Stimulated activated naive CD4-positive, alpha-beta T cell (primary cell): ENCODE measurements at regions not wholly inside any gene's neighbourhood (a gene's known extent, or its start where the extent isn't known, plus 50 kb on each side); places are given as distances from the start of the nearest gene placed in this dataset.

ENCODE experiments used
- DNase-seq, 6 experiments: peaks; one replicate each; lab custom pipeline; 2025; lab: John Stamatoyannopoulos, UW

DNA sequence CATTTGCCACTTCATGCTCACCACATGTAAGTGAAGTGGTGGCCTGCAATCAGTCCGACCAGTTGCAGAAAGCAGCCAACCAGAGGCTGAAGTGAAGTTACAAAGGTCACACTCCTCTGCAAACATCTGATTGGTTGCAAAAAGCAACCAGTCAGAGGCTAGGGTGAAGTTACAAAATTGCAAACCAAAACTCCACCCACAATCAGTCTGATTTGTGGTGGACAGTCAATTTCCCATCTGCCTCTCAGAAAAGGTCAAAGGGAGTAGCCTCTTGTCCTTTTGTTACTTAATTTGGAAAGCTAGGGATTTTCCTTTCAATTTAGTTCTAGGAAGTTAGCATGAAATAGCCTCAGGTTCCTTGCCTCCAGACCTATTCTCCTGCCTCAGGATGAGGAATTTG, 185.0 kb downstream of the UXS1 start:
- no peak for DNase-seq

DNA sequence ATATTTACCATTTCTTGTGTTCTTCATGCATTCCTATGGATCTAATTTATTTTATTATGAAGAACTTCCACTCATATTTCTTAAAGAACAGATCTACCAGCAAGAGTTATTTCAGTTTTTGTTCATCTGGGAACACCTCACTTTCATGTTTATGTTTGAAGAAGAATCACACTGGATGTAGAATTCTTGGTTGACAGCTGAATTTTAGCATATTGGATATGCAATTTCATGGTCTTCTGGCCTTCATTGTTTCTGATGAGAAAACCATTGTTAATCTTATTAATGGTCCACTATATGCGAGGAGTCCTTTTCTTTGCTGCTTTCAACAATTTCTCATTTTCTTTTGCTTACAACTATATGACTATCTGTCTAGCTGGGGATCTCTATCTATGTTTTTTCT, 189.2 kb downstream of the UXS1 start:
- DNase-seq, result no peak

DNA sequence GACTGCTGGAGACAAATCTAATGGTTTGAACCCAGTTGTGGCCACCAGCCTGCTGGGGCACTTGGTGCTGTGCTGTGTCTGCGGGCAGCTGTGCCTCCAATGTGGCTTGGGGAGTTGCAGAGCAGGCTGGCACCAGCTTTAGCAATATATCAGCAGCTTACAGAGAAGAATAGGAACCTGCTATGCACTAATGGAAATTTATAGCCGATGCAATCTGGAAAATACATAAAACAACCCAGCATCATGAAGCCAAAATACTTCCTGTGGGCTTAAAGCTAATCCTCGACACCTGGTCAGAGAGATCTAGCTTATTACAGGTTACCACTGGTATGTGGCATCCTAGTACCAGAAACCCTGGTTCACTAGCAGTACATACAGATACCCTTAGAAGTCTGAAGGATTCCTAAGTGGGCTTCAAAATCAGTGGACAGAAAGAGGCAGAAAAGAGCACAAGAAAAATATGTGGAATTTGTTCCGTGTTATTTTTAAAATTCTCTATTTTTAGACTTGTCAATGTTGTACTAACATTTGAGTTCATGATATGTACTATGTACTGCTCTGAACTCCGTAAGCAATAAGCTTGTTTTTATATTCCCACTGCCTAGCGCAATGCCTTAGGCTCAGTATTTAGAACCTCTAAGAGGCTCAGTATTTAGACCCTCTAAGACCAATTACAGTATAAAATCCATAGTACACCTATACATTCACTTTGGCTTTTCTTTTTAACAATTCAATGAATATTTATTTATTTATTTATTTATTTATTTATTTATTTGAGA, 194.7 kb downstream of the UXS1 start:
- DNase-seq, result no peak

DNA sequence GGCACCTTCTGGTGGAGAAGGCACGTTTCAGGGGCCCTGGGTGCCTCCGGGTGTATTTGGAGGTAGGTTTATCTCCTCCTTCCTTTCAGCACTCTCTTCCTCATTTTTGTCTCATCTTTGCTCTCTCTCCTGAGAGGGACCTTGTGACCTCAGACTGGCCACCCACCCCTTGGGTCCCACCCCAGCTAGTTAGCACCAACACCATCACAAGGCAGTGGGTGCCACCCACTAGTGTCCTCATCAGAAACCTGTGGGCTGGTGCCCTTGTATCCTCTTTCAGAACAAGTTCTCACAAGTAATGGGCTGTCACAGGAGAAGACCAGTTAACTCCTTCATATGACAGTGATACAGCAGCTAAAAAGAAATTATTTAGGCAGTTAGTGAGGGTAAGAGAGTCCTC, 196.4 kb downstream of the UXS1 start:
- no peak for DNase-seq

DNA sequence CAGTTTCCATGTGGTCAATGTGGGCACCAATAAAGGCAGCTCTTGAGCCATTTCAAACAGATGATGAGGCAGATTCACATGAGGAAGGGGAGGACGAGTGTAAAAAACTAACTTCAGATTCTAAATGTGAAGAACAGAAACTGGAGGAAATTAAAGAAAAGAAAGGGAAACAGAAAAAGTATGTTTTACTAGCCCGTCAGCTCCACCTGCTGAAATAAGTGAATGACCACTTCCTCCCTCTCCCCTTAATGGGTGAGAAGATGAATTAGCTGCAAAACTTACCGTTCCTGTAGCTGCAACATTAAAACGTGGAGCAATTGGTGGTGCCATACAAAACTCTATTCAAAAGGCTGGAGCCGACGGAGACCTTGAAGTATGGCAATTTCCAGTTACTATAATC, 203.5 kb downstream of the UXS1 start:
- DNase-seq, result no peak

DNA sequence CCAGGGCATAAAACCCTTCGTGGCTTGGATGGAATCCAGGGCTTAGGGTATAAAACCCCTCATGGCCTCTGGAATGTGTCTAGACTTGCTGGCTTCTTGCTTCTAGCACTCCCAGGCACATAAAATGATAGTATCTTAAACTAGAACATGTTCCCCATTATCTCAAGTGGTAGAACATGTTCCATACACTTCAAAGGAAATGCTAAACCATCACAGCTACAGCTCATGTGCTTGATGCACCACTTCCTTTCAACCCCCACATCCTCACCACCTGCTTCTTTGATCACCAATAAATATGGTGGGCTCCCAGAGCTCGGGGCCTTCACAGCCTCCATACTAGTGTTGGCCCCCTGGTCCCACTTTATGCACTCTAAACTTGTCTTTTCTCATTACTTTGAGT, 204.3 kb downstream of the UXS1 start:
- peak in 3 of 6 experiments; percentile 22 to 53 (median 52) for DNase-seq

DNA sequence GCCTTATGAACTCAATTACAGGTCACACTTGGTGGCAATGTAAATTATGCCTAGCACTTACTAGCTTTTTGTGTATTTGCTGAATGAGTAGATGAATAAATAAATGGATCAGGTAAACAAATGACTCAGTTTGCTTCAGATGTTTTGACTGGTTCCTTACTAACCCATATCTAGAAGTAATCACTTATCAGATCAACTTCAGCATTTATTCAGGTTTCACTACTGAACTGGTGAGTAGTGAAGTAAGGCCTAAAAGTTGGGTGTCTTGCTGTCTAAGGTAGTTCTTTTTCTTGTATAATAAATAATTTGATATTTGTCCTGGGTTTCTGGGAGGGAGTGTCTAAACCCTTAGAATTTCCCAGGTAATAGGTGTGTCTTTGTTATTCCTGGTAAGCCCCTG, 205.0 kb downstream of the UXS1 start:
- no peak for DNase-seq

DNA sequence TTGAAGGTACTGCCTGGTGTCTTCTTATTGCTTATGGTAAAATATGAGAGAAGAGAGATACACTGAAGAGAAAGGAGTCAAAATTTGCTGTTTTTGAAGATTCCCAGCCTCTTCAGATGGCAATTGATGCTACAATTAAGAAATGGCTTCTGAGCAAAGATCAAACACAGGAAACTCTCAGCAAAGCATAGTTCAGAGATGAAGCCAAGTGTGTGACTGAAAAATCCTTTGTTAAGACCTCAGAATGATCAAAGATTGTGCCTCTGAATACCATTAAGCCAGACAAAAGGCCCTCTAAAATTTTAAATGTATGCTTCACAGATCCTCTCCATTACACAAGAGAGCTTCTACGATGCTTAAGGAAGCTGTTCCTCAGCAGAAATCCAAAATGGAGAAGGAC, 216.3 kb downstream of the UXS1 start:
- DNase-seq, result peak in 3 of 6 experiments; percentile 2 to 24 (median 21)

DNA sequence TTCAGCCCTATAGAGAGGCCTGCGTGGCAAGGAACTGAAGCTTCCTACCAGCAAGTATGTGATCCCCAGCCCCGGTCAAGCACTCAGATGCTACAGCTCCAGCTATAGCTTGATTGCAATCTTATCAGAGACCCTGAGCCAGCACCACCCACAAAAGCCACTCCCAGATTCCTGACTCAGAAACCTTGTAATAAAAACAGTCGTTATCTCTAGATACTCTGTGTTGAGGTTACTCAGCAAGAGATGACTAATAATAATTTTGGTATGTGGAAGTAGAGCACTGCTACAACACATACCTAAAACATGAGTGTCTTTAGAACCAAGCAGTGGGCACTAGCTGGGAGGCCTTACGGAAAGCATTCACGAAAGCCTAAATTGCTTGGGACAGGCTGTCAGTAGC, 216.9 kb downstream of the UXS1 start:
- DNase-seq, result no peak

DNA sequence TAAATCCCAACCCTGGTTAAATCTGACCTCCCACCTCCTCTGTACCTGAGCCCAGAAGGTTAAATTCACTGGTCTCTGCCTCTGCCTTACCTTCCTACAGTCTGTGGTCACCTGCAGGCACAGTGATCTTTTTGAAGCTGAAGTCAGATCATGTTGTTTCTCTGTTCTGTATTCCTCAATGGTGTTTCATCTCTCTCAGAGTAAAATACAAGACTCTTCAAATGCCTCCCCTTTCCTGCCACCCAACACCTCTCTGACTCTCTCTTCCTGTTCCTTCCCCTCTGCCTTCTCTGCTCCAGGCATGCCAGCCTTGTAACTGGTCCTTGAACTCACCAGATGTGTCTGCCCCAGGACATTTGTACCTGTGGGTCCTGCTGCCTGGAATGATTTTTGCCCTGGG, 219.3 kb downstream of the UXS1 start:
- DNase-seq, result peak in 3 of 6 experiments; percentile 13 to 41 (median 18)

DNA sequence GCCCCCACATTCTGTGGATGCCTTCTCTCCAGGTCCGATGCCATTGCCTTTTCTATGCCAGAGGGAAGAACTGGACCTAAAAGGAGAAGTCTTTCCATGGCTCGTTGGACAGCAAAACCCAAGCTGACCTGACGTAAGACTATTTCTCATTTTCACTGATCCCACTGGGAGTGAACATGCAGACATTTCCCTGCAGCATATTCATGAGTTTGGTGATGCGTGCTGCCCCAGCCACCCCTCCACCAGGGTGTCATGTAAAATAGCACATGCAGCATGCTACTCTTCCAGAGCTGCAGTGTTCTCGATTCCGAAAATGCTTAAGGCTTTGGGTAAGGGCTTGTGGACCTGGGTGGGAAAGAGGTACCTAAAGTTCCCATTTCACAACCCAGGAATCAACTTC, 221.2 kb downstream of the UXS1 start:
- no peak for DNase-seq

DNA sequence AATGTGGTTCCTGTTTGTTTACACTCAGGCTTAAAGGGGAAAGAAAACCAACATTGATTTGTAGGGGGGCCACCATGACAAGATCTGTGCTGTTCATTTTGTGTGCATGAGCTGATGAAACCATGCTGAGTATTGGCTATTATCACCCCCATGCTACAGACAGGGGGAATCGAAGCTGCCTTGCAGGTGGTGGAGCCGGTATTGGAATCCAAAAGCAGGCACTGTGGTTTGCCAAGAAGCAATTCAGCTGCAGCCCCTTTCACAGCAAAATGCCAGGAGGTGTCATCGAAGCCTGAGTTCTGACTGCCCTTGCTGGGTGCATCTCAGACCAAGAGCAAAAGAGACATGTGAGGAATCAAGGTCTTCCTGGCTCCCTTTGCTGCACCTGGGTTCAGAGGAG, 221.9 kb downstream of the UXS1 start:
- DNase-seq, result no peak

DNA sequence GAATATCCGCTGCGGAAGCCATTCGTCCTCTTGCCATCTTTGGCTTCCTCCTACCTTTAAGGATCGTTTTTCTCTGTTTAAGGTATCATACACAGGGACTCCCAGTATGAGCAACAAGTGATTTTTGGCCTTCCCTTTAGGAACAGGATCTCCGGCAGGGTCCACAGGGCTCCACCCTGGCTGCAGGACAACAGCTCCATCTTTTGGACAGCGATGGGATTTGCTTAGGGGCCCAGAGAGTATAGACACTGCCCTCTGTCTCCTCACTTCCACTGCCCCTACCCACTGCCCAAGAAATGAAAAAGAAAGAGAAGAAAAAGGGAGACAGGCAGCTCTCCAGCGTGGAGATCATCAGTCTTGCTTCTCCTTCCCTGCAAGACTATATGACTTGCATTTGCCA, 224.5 kb downstream of the UXS1 start:
- DNase-seq, result no peak

DNA sequence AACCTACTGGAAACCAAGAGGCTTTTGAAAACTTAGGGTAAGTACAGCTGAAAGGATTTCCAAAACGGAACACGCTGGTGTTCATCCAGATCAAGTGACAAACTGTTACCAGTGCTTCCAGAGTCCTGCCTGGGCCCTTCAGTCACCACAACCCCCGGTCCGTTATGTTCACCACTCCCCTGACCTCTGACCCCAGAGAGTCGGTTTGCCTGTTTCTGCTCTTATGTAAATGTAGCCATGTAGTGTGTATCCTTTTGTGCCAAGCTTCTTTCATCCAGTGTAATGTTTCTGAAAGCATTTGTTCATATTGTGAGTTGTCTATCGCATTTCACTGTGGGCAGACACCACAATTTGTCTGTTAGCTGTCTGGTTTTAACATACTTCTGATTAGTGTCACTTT, 217.5 kb downstream of the NCK2 start:
- DNase-seq, result no peak

DNA sequence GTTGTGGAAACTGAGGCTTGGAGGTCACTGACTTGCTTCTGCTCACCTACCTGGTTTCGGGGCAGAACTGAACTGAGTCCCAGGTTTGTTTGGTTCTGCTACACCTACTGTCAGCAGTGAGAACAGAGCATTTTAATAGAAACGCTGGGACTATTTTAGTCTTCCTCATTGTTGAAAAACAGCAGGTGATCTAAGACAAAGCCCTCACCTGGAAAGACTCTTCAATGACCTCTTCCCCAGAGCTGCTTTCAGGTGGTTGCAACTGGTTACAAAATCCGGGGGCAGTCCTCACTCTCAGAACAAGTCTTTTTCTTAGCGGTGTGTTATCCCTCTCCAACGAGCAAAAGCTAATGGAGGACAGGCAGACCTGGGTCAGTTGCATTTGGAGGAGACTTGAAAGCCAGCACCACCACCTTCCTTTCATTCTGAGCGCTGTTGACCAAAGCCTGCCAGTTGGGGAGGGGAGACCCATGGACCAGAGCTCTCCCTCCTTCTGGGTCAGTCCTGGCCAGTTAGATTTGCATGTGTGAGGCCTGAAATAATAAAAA, 217.0 kb downstream of the NCK2 start:
- DNase-seq, result no peak

DNA sequence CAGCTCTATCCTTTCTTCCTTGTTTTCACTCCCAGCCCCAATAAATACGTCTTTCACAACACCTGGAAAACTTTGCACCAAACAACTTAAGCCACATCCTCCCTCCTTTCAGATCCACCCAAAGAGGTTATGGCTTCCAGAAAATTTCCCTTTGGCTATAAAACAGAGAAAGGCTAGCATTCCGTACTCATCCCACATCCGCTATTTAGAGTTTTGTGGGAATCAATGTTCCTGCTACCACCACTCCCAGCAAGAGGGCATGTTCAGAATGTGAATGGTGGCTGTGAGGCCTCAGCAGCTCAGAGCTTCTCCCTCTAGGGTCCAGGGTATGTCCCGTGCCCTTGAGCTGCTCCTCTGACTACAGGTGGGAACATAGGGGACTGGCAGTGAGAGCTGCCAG, 214.6 kb downstream of the NCK2 start:
- no peak for DNase-seq

DNA sequence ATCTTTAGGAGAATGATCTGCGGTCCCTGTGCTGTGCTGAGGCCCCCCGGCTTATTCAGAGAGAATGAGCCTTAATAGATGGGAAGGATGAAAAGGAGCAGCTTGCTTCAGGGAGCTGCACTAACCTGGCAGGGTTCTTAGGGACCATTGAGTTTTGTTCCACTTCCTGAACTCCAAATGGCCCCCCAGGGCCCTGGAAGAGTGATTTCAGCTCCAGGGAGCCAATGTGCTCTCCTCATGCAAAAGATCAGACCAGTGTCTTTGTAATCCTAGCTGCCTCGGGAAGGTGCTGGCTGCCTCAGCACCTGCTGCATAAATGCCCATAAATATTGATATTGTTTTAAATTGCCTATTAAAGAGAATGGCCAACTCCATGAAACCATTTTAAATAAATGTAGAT, 210.2 kb downstream of the NCK2 start:
- DNase-seq, result no peak

DNA sequence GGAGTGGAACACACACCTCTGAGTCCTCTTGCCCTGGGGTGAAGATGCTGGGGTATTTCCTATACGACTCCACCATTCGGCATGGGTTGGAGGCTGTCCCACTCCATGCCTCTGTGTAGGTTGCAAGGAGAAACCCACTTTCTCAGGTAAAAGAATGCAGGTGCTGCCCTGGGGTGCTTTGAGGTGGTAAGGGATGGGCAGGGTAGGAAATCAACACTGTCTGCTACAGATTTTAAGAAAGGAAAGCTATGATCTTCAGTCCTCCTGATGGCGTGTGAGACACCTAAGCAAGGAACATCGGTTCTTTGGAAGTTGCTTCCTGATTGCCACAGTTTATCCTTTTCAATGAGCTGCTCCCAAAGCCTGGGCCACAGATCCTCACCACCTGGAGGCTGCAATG, 209.2 kb downstream of the NCK2 start:
- peak in 1 of 6 experiments; percentile 18 for DNase-seq

DNA sequence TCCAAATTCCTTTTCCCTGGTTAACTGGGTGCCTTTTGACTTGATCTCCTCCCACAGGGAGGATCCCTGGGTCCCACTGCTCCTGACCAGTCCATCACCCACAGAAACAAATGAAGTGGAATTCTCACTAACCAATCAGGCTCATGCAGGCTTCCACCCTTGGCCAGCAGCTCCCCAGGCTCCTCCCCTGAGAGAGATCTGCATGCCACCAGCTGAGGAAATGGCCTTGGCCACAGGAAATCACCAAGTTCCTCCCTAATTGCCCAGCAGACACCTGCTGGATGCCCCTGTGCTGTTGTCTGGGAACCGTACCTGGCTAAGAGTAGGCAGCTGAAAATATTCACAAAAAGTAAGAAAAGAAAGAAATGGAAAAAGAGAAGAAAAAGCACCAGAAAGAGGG, 207.4 kb downstream of the NCK2 start:
- DNase-seq, result no peak

DNA sequence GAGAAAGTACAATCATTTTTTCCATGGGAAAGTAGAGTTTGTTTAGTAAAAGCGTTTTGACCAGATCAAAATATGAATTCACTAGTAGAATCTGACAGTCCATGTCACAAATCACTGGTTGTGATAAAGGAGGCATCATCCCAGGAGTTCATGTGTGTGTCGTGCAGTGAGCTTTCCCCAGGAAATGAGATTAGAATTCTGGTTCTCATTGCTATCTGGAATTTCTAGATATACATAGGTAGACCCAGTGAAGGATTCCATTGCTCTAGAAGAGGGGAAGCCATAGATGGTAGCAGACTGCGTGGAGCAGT, 206.6 kb downstream of the NCK2 start:
- DNase-seq, result no peak

DNA sequence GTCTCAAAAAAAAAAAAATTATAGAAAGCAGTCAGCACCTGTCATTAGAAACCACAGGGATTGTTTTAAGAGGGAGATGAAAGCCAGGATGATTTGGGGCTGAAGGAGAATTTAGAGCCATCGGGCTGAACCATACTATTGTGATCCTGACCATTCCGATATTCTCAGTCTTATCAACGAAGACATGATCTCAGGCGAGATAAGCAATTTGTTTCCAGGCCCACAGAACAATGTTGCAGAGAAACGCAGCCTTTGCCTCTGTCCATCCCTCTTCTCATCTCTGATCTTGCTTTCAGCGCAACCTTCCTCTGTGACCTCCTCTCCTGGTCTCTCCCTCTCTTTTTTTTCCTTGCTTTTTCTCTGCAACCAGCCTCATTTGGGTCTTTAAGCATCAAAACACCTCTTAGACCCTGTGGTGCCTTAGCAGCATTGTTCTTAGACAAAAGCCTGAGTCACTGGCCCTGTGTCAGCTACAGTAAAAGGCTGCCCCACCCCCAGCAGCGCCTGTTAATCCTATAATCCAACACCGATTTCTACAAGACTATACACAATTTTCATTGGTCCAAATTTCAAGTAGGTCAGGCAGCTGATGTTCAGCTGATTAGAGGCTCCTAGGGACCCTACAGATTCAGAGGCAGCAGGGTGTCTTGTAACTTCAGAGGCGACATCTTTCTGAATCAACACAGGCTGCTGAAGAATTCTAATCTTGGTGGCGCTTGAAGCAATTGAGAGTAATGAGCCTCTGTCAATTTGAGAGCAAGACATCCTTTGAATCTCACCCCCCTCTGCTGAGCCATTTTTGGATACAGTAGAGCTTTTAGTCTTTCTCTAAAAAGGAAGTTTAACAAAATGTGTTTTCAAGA, 206.0 kb downstream of the NCK2 start:
- DNase-seq, result no peak

DNA sequence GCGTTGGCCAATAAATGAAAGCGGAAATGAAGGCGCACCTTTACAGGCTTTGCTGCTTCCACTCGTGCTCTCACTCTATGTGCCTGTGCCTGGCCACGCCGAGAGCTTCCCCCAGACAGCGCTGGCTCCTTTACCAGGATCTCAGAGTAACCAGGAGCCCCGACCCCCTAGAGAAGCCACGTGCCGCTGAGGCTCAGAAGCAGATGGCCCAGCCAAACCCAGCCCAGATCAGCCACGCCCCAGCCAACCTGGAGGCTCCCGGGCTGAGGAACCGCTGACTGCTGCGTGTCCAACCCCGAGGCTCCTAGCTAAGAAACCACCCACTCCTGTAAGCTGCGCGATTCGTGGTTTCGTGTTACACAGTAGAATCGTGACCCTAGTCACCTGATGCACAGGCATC, 199.3 kb downstream of the NCK2 start:
- DNase-seq, result no peak
